ENCODE measurements at regions not wholly inside any gene's neighbourhood (a gene's known extent, or its start where the extent isn't known, plus 50 kb on each side); places are given as distances from the start of the nearest gene placed in this dataset.

DNA sequence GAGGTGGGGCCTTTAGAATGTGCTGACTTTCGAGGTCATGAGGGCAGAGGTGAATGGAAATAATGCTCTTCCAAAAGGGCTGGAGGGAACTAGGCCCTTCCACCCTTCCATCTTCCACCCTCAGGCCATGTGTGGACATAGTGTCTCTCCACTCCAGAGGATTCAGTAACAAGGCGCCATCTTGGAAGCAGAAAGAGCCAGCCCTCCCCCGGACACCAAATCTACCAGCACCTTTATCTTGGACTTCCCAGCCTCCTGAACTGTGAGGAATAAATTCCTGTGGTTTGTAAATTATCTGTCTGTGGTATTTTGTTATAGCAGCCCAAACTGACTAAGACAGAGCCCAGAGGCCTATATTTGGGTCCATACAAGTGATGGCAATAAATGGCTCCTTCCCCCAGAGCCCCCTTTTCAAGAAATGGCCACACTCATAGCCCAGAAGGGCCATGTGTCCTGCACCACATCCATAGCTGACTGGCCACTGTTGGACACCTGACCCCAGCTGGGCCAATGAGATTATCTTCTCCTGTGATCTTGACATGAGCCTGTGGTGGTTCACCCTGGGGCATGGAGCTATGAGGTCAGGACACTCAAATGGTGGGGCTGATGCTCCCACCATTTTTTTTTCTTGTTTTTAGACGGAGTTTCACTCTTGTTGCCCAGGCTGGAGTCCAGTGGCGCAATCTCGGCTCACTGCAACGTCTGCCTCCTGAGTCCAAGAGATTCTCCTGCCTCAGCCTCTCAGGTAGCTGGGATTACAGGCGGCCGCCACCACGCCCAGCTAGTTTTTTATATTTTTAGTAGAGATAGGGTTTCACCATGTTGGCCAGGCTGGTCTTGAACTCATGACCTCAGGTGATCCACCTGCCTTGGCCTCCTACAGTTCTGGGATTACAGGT lies 114.9 kb downstream of the RRAGC start (continued):
- TF ChIP-seq RNF2 (IDR thresholded peaks at IDR 0.05): 0 out of 2 replicates have a peak, but pooled peaks have one; percentile 39
- no peak for TF ChIP-seq SNRNP70 (optimal IDR thresholded peaks at IDR 0.05; ENCODE audit: low read depth, low read length)
- no peak for TF ChIP-seq MCM7 (IDR thresholded peaks at IDR 0.05)
- 0 out of 2 replicates have a peak, but pooled peaks have one; percentile 44 for TF ChIP-seq FOXM1 (IDR thresholded peaks at IDR 0.05; ENCODE audit: low read depth)
- TF ChIP-seq FOXM1 (CRISPR knock-in tag; IDR thresholded peaks at IDR 0.05; ENCODE audit: low read depth): no peak
- TF ChIP-seq CEBPG (CRISPR knock-in tag; IDR thresholded peaks at IDR 0.05): no peak; the same call in 1 of the 2 replicates
- no peak; a peak in 1 of 4 replicates for TF ChIP-seq CEBPG (tag; conservative IDR thresholded peaks at IDR 0.05 in 1 of 2, IDR thresholded peaks at IDR 0.05 in 1 of 2)
- TF ChIP-seq ZFX (CRISPR knock-in tag; IDR thresholded peaks at IDR 0.05): peak; percentile 58
- TF ChIP-seq, protein P1, sequence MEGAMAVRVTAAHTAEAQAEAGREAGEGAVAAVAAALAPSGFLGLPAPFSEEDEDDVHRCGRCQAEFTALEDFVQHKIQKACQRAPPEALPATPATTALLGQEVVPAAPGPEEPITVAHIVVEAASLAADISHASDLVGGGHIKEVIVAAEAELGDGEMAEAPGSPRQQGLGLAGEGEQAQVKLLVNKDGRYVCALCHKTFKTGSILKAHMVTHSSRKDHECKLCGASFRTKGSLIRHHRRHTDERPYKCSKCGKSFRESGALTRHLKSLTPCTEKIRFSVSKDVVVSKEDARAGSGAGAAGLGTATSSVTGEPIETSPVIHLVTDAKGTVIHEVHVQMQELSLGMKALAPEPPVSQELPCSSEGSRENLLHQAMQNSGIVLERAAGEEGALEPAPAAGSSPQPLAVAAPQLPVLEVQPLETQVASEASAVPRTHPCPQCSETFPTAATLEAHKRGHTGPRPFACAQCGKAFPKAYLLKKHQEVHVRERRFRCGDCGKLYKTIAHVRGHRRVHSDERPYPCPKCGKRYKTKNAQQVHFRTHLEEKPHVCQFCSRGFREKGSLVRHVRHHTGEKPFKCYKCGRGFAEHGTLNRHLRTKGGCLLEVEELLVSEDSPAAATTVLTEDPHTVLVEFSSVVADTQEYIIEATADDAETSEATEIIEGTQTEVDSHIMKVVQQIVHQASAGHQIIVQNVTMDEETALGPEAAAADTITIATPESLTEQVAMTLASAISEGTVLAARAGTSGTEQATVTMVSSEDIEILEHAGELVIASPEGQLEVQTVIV (CRISPR knock-in tag; IDR thresholded peaks at IDR 0.05; ENCODE audit: borderline replicate concordance): no peak
- no peak for TF ChIP-seq DDX20 (tag; IDR thresholded peaks at IDR 0.05; ENCODE audit: low read depth)
- TF ChIP-seq, protein P2, sequence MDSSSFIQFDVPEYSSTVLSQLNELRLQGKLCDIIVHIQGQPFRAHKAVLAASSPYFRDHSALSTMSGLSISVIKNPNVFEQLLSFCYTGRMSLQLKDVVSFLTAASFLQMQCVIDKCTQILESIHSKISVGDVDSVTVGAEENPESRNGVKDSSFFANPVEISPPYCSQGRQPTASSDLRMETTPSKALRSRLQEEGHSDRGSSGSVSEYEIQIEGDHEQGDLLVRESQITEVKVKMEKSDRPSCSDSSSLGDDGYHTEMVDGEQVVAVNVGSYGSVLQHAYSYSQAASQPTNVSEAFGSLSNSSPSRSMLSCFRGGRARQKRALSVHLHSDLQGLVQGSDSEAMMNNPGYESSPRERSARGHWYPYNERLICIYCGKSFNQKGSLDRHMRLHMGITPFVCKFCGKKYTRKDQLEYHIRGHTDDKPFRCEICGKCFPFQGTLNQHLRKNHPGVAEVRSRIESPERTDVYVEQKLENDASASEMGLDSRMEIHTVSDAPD (CRISPR knock-in tag; IDR thresholded peaks at IDR 0.05): no peak
- TF ChIP-seq NR2C2 (CRISPR knock-in tag; IDR thresholded peaks at IDR 0.05): no peak
- no peak for TF ChIP-seq NR2C2 (tag; IDR thresholded peaks at IDR 0.05)
- TF ChIP-seq, protein P3, sequence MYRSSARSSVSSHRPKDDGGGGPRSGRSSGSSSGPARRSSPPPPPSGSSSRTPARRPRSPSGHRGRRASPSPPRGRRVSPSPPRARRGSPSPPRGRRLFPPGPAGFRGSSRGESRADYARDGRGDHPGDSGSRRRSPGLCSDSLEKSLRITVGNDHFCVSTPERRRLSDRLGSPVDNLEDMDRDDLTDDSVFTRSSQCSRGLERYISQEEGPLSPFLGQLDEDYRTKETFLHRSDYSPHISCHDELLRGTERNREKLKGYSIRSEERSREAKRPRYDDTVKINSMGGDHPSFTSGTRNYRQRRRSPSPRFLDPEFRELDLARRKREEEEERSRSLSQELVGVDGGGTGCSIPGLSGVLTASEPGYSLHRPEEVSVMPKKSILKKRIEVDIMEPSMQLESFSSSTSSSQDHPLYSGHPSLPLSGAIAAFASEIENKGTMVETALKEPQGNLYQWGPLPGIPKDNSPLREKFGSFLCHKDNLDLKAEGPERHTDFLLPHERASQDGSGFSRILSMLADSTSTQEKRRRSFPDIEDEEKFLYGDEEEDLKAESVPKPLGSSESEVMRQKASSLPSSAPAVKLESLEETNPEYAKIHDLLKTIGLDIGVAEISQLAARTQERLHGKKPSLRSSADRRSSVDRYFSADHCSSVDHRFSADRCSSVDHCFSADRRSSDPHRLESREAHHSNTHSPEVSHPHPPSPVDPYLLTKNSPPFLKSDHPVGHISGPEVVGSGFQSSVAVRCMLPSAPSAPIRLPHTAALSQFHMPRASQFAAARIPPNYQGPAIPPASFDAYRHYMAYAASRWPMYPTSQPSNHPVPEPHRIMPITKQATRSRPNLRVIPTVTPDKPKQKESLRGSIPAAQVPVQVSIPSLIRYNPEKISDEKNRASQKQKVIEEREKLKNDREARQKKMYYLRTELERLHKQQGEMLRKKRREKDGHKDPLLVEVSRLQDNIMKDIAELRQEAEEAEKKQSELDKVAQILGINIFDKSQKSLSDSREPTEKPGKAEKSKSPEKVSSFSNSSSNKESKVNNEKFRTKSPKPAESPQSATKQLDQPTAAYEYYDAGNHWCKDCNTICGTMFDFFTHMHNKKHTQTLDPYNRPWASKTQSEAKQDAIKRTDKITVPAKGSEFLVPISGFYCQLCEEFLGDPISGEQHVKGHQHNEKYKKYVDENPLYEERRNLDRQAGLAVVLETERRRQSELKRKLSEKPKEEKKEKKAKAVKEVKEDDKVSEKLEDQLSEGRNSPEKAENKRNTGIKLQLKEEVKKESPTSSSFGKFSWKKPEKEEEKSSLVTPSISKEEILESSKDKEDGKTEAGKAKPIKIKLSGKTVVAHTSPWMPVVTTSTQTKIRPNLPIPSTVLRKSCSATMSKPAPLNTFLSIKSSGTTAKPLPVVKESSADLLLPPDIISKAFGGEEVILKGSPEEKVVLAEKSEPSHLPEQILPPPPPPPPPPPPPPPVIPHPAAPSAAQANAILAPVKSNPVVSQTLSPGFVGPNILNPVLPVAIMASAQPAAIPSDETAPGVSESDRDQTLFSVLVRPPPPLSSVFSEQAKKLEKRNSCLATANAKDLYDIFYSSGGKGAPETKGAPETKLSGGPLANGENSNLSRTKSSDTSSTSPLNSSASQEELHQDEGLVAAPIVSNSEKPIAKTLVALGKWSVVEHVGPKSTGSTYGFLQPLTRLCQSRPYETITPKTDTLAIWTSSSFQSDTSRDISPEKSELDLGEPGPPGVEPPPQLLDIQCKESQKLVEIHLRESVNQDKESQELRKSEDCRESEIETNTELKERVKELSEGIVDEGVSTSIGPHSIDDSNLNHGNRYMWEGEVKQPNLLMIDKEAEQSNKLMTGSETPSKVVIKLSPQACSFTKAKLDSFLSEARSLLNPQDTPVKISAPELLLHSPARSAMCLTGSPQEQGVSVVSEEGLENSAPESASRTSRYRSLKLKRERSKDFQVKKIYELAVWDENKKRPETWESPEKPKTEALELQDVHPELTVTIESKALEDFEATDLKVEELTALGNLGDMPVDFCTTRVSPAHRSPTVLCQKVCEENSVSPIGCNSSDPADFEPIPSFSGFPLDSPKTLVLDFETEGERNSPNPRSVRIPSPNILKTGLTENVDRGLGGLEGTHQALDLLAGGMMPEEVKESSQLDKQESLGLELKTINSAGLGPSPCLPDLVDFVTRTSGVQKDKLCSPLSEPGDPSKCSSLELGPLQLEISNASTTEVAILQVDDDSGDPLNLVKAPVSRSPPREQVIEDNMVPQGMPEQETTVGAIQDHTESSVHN (IDR thresholded peaks at IDR 0.05; ENCODE audit: borderline replicate concordance in 1 of 2, low read depth in 1 of 2): 0 out of 4 replicates have a peak, but pooled peaks of 1 of the 2 experiments have one; percentile 20
- TF ChIP-seq ATF1 (CRISPR knock-in tag; IDR thresholded peaks at IDR 0.05): no peak
- peak; percentile 19; the same call in 1 of the 2 replicates for TF ChIP-seq ATF1 (tag; IDR thresholded peaks at IDR 0.05)

Measured in K562 (cell line).